SKM-1 treated with dmso at 0.1 percent for 144 hours (cell line): ENCODE measurements at regions not wholly inside any gene's neighbourhood (a gene's known extent, or its start where the extent isn't known, plus 50 kb on each side); places are given as distances from the start of the nearest gene placed in this dataset.
"Not testable (repeated sequence)": the region's sequence is repeated elsewhere in the genome, so short reads cannot be mapped to it uniquely, and the experiment has no call there.

Source experiments
- DNase-seq: peaks from one replicate; lab custom pipeline; 2025; ENCODE audit not compliant: unreplicated experiment; lab: John Stamatoyannopoulos, UW

- DNase-seq = no peak
These were observed 100.1 kb upstream of the PLXNA2 start for GRCh38 chr1:208344202-208344857.

GRCh38 chr1:208347191-208347590 lies 103.0 kb upstream of the PLXNA2 start:
- DNase-seq = no peak

- no peak for DNase-seq
These were observed 105.6 kb upstream of the PLXNA2 start for GRCh38 chr1:208349694-208350330.

- no peak for DNase-seq
These were observed 106.6 kb upstream of the PLXNA2 start for GRCh38 chr1:208350815-208351214.

- no peak for DNase-seq
These were observed 107.7 kb upstream of the PLXNA2 start for GRCh38 chr1:208351838-208352237.

- not testable (repeated sequence) for DNase-seq
These were observed 109.6 kb upstream of the PLXNA2 start for GRCh38 chr1:208353797-208354196.

GRCh38 chr1:208357644-208358507 lies 113.7 kb upstream of the PLXNA2 start:
- no peak for DNase-seq

- no peak for DNase-seq
These were observed 114.5 kb upstream of the PLXNA2 start for GRCh38 chr1:208358651-208359050.

GRCh38 chr1:208362011-208362410 lies 117.8 kb upstream of the PLXNA2 start:
- no peak for DNase-seq

- DNase-seq = no peak
These were observed 122.4 kb upstream of the PLXNA2 start for GRCh38 chr1:208366559-208366958.

- DNase-seq = peak; percentile 26
These were observed 124.9 kb upstream of the PLXNA2 start for GRCh38 chr1:208369045-208369444.

GRCh38 chr1:208369658-208370057 lies 125.5 kb upstream of the PLXNA2 start:
- no peak for DNase-seq

GRCh38 chr1:208374391-208374941 lies 130.3 kb upstream of the PLXNA2 start:
- no peak for DNase-seq

- DNase-seq = no peak
These were observed 137.3 kb upstream of the PLXNA2 start for GRCh38 chr1:208381481-208381880.

GRCh38 chr1:208387908-208388811 lies 144.0 kb upstream of the PLXNA2 start:
- DNase-seq = no peak

- DNase-seq = no peak
These were observed 149.2 kb upstream of the PLXNA2 start for GRCh38 chr1:208393416-208393815.

- peak; percentile 22 for DNase-seq
These were observed 149.6 kb upstream of the PLXNA2 start for GRCh38 chr1:208393826-208394225.

- DNase-seq = no peak
These were observed 153.1 kb upstream of the PLXNA2 start for GRCh38 chr1:208397286-208397685.

GRCh38 chr1:208405014-208405413 lies 160.8 kb upstream of the PLXNA2 start:
- no peak for DNase-seq

GRCh38 chr1:208409176-208409575 lies 165.0 kb upstream of the PLXNA2 start:
- DNase-seq = no peak

GRCh38 chr1:208410409-208410808 lies 166.2 kb upstream of the PLXNA2 start:
- DNase-seq = no peak
